Body of pancreas (tissue), 4 donors: ENCODE measurements at regions not wholly inside any gene's neighbourhood (a gene's known extent, or its start where the extent isn't known, plus 50 kb on each side); places are given as distances from the start of the nearest gene placed in this dataset.

Experiments
- ATAC-seq: fragments of 150-250 bp; one replicate; pipeline ENCODE4 v1.9.1; 2016
- DNase-seq, 4 donors: peaks; one replicate each; pipeline ENCODE4 v3.0.0-alpha.2; 2019
- H3K27ac ChIP-seq, 4 donors: fragments of 200-600 bp; sonication (generic); 1 replicate in 3 of 4; 2 replicates in 1 of 4; pipeline versions ENCODE4 v1.5.1 to v1.6.1; 2016 to 2019; ENCODE audit warnings: mild to moderate bottlenecking in 1 of 4, mixed read lengths in 1 of 4, moderate library complexity in 1 of 4
- H3K27me3 ChIP-seq, 2 donors: fragments of 200-600 bp; sonication (generic); one replicate each; pipeline ENCODE4 v1.6.0; 2016; ENCODE audit warnings: mild to moderate bottlenecking in 1 of 2
- H3K36me3 ChIP-seq, 2 donors: fragments of 200-600 bp; sonication (generic); replicated peaks in 1 of 2; 2 replicates each; pipeline ENCODE4 v1.5.1; 2016; ENCODE audit warnings: low read depth in 2 of 2; ENCODE audit not compliant: insufficient read depth in 1 of 2
- H3K4me1 ChIP-seq: fragments of 200-600 bp; sonication (generic); one replicate; pipeline ENCODE4 v1.6.0; 2016
- H3K4me3 ChIP-seq, 2 donors: fragments of 200-600 bp; sonication (generic); 1 replicate in 1 of 2; 2 replicates in 1 of 2; pipeline ENCODE4 v1.5.1; 2016 to 2019
- H3K9me3 ChIP-seq, 3 donors: fragments of 200-600 bp; sonication (generic); 1 replicate in 2 of 3; 2 replicates in 1 of 3; pipeline ENCODE4 v1.5.1; 2016
- CTCF ChIP-seq, 7 experiments: fragments of 450-650 bp in 4 of 7; fragments of 200-600 bp in 3 of 7; sonication (generic) in 3 of 7; IDR thresholded peaks; one replicate each; pipeline ENCODE4 v1.5.1; 2016 to 2019; ENCODE audit warnings: antibody characterized with exemption in 7 of 7
- POLR2A ChIP-seq, 3 donors: fragments of 450-650 bp; IDR thresholded peaks; one replicate each; pipeline ENCODE4 v1.6.1; 2016; ENCODE audit warnings: antibody characterized with exemption in 3 of 3, mild to moderate bottlenecking in 2 of 3
- WGBS, 2 donors: methylation state at CpG; one replicate each; pipeline ENCODE4 v1.1.5; 2017; 5-methylcytosine and 5-hydroxymethylcytosine counted together
- intact Hi-C: fragments of 100-400 bp; cut with DNase I; formaldehyde crosslinking; loops from one replicate; pipeline ENCODE4 v1.15.1; 2023

- Histone ChIP-seq H3K4me1 (no peaks in the 10 kb centered on the region), H3K36me3 (no peaks in the 10 kb centered on the region), H3K9me3 (no peaks in the 10 kb centered on the region), H3K4me3 (no peak overlapping the region), H3K27me3 (no peaks in the 10 kb centered on the region), H3K27ac (no peak overlapping the region)
- ATAC-seq (no peak), DNase-seq (no peak)
- intact Hi-C loops: no loop called here
- TF ChIP-seq POLR2A (IDR thresholded peaks at IDR 0.05) (no peak), CTCF (IDR thresholded peaks at IDR 0.05) (no peak)
- 85 to 89% methylated on average over 2 of the region's 2 CpGs for WGBS, 2 donors
These were observed 647.8 kb upstream of the SLC35B3 start for GRCh38 chr6:9083108-9083507.

GRCh38 chr6:9066726-9067125 lies 631.4 kb upstream of the SLC35B3 start:
- H3K27me3 ChIP-seq: no peaks in the 10 kb centered on the region
- no peak for ATAC-seq
- TF ChIP-seq CTCF (IDR thresholded peaks at IDR 0.05) (no peak), POLR2A (IDR thresholded peaks at IDR 0.05) (no peak)

GRCh38 chr6:9064156-9064555 lies 628.8 kb upstream of the SLC35B3 start:
- TF ChIP-seq CTCF (IDR thresholded peaks at IDR 0.05): no peak

More at GRCh38 chr6:9066726-9067125, 631.4 kb upstream of the SLC35B3 start:
- 65 to 68% methylated on average over 3 of the region's 3 CpGs for whole genome bisulfite sequencing, 2 donors
- no peak overlapping the region for H3K4me3 ChIP-seq
- H3K4me1 ChIP-seq: no peaks in the 10 kb centered on the region
- H3K27ac ChIP-seq: no peak overlapping the region
- intact Hi-C loops: no loop called here
- H3K9me3 ChIP-seq: no peaks in the 10 kb centered on the region
- no peak for DNase-seq
- no peaks in the 10 kb centered on the region for H3K36me3 ChIP-seq

GRCh38 chr6:9062596-9062995 lies 627.3 kb upstream of the SLC35B3 start:
- TF ChIP-seq CTCF (IDR thresholded peaks at IDR 0.05): no peak
- TF ChIP-seq POLR2A (IDR thresholded peaks at IDR 0.05): no peak
- Histone ChIP-seq H3K27me3 (no peaks in the 10 kb centered on the region), H3K4me3 (no peak overlapping the region), H3K36me3 (no peaks in the 10 kb centered on the region), H3K9me3 (no peaks in the 10 kb centered on the region), H3K27ac (no peak overlapping the region), H3K4me1 (no peaks in the 10 kb centered on the region)
- WGBS, 2 donors: 50 to 65% methylated on average over 2 of the region's 2 CpGs
- no peak for DNase-seq
- intact Hi-C loops: no loop called here
- no peak for ATAC-seq

More at GRCh38 chr6:9064156-9064555, 628.8 kb upstream of the SLC35B3 start:
- 30 to 37% methylated on average over 1 of the region's 1 CpG for WGBS, 2 donors
- H3K4me3 ChIP-seq: no peak overlapping the region
- no peak overlapping the region for H3K27ac ChIP-seq
- H3K4me1 ChIP-seq: no peaks in the 10 kb centered on the region
- DNase-seq (no peak), ATAC-seq (no peak)
- no peaks in the 10 kb centered on the region for H3K9me3 ChIP-seq
- H3K36me3 ChIP-seq: no peaks in the 10 kb centered on the region
- intact Hi-C loops: no loop called here
- H3K27me3 ChIP-seq: no peaks in the 10 kb centered on the region

GRCh38 chr6:9057937-9058336 lies 622.6 kb upstream of the SLC35B3 start:
- Histone ChIP-seq H3K27me3 (no peaks in the 10 kb centered on the region), H3K27ac (no peak overlapping the region), H3K9me3 (no peaks in the 10 kb centered on the region), H3K4me1 (no peaks in the 10 kb centered on the region), H3K4me3 (no peak overlapping the region), H3K36me3 (no peaks in the 10 kb centered on the region)
- intact Hi-C loops: no loop called here
- no peak for ATAC-seq
- DNase-seq: no peak
- 43 to 63% methylated on average over 2 of the region's 2 CpGs for WGBS, 2 donors
- no peak for TF ChIP-seq POLR2A (IDR thresholded peaks at IDR 0.05)
